IPS-20b (cell line): ENCODE measurements at regions not wholly inside any gene's neighbourhood (a gene's known extent, or its start where the extent isn't known, plus 50 kb on each side); places are given as distances from the start of the nearest gene placed in this dataset.

Experiments used
- H3K27ac ChIP-seq: one replicate; pipeline ENCODE4 v1.5.1; 2013; ENCODE audit warnings: low read length
- H3K27me3 ChIP-seq: 2 replicates; pipeline ENCODE4 v1.6.1; 2013; ENCODE audit warnings: mild to moderate bottlenecking, low read length, inconsistent platforms; ENCODE audit not compliant: insufficient read depth
- H3K36me3 ChIP-seq: 2 replicates; pipeline ENCODE4 v1.6.1; 2013; ENCODE audit warnings: low read depth, mild to moderate bottlenecking, inconsistent platforms, low read length, moderate library complexity; ENCODE audit not compliant: insufficient read depth
- H3K4me1 ChIP-seq: 2 replicates; pipeline ENCODE4 v1.6.1; 2013; ENCODE audit warnings: mild to moderate bottlenecking, control low read depth, inconsistent platforms, low read length, moderate library complexity; ENCODE audit not compliant: insufficient read depth
- H3K4me3 ChIP-seq: 2 replicates; pipeline ENCODE4 v1.5.1; 2013; ENCODE audit warnings: mild to moderate bottlenecking, low read length, inconsistent platforms
- H3K9ac ChIP-seq: 2 replicates; pipeline ENCODE4 v1.6.1; 2013; ENCODE audit warnings: low read depth, mild to moderate bottlenecking, inconsistent platforms, low read length, moderate library complexity
- H3K9me3 ChIP-seq: 2 replicates; pipeline ENCODE4 v1.6.1; 2013; ENCODE audit warnings: mild to moderate bottlenecking, low read depth, low read length, inconsistent platforms; ENCODE audit not compliant: insufficient read depth

GRCh38 chr6:147648916-147649315 is 140.4 kb downstream of the SAMD5 start:
- no peak overlapping the region for H3K4me3 ChIP-seq
- no peak overlapping the region for H3K27ac ChIP-seq
- H3K9me3 ChIP-seq: no peaks in the 10 kb centered on the region
- no peaks in the 10 kb centered on the region for H3K36me3 ChIP-seq
- H3K4me1 ChIP-seq: no peaks in the 10 kb centered on the region
- H3K9ac ChIP-seq: no peak overlapping the region
- H3K27me3 ChIP-seq: no peaks in the 10 kb centered on the region

GRCh38 chr6:147651249-147652063 is 143.0 kb downstream of the SAMD5 start:
- no peak overlapping the region for H3K27ac ChIP-seq
- H3K27me3 ChIP-seq: no peaks in the 10 kb centered on the region
- H3K4me1 ChIP-seq: no peaks in the 10 kb centered on the region
- no peak overlapping the region for H3K9ac ChIP-seq
- H3K36me3 ChIP-seq: no peaks in the 10 kb centered on the region
- no peak overlapping the region for H3K4me3 ChIP-seq
- H3K9me3 ChIP-seq: no peaks in the 10 kb centered on the region

GRCh38 chr6:147653631-147654030 is 145.1 kb downstream of the SAMD5 start:
- Histone ChIP-seq H3K27ac (no peak overlapping the region), H3K4me1 (no peaks in the 10 kb centered on the region), H3K9me3 (no peaks in the 10 kb centered on the region), H3K36me3 (no peaks in the 10 kb centered on the region), H3K9ac (no peak overlapping the region), H3K4me3 (no peak overlapping the region), H3K27me3 (no peaks in the 10 kb centered on the region)

GRCh38 chr6:147654103-147654845 is 145.8 kb downstream of the SAMD5 start:
- H3K36me3 ChIP-seq: no peaks in the 10 kb centered on the region
- H3K4me3 ChIP-seq: no peak overlapping the region
- H3K27me3 ChIP-seq: no peaks in the 10 kb centered on the region
- H3K4me1 ChIP-seq: no peaks in the 10 kb centered on the region
- H3K9me3 ChIP-seq: no peaks in the 10 kb centered on the region
- no peak overlapping the region for H3K9ac ChIP-seq
- H3K27ac ChIP-seq: no peak overlapping the region

GRCh38 chr6:147660334-147661311 is 152.1 kb downstream of the SAMD5 start:
- H3K4me3 ChIP-seq: no peak overlapping the region
- H3K27me3 ChIP-seq: no peaks in the 10 kb centered on the region
- no peaks in the 10 kb centered on the region for H3K36me3 ChIP-seq
- no peak overlapping the region for H3K27ac ChIP-seq
- no peaks in the 10 kb centered on the region for H3K4me1 ChIP-seq
- no peak overlapping the region for H3K9ac ChIP-seq
- no peaks in the 10 kb centered on the region for H3K9me3 ChIP-seq

- no peak overlapping the region for H3K4me3 ChIP-seq
- no peaks in the 10 kb centered on the region for H3K9me3 ChIP-seq
Observed at GRCh38 chr6:147662646-147663045, 154.2 kb downstream of the SAMD5 start.

GRCh38 chr6:147664092-147664491 is 155.6 kb downstream of the SAMD5 start:
- Histone ChIP-seq H3K4me1 (no peaks in the 10 kb centered on the region), H3K4me3 (no peak overlapping the region), H3K27ac (no peak overlapping the region), H3K9ac (no peak overlapping the region), H3K27me3 (no peaks in the 10 kb centered on the region), H3K9me3 (no peaks in the 10 kb centered on the region), H3K36me3 (no peaks in the 10 kb centered on the region)

More at GRCh38 chr6:147662646-147663045, 154.2 kb downstream of the SAMD5 start:
- Histone ChIP-seq H3K4me1 (no peaks in the 10 kb centered on the region), H3K27ac (no peak overlapping the region), H3K36me3 (no peaks in the 10 kb centered on the region), H3K9ac (no peak overlapping the region), H3K27me3 (no peaks in the 10 kb centered on the region)

GRCh38 chr6:147666255-147666654 is 157.8 kb downstream of the SAMD5 start:
- Histone ChIP-seq H3K27me3 (no peaks in the 10 kb centered on the region), H3K4me3 (no peak overlapping the region), H3K36me3 (no peaks in the 10 kb centered on the region), H3K27ac (no peak overlapping the region), H3K9me3 (peaks cover 8% of the 10 kb centered on the region), H3K4me1 (no peaks in the 10 kb centered on the region), H3K9ac (no peak overlapping the region)

GRCh38 chr6:147667082-147667481 is 158.6 kb downstream of the SAMD5 start:
- no peak overlapping the region for H3K9ac ChIP-seq
- no peak overlapping the region for H3K27ac ChIP-seq
- no peaks in the 10 kb centered on the region for H3K4me1 ChIP-seq
- H3K9me3 ChIP-seq: peaks cover 8% of the 10 kb centered on the region
- no peaks in the 10 kb centered on the region for H3K36me3 ChIP-seq
- no peaks in the 10 kb centered on the region for H3K27me3 ChIP-seq
- H3K4me3 ChIP-seq: no peak overlapping the region

GRCh38 chr6:147674099-147674498 is 165.6 kb downstream of the SAMD5 start:
- Histone ChIP-seq H3K4me1 (peaks cover 14% of the 10 kb centered on the region; the same call in 1 of the 2 replicates), H3K9ac (no peak overlapping the region), H3K9me3 (peaks cover 8% of the 10 kb centered on the region), H3K27me3 (no peaks in the 10 kb centered on the region), H3K27ac (no peak overlapping the region), H3K4me3 (no peak overlapping the region), H3K36me3 (no peaks in the 10 kb centered on the region)

GRCh38 chr6:147674794-147675193 is 166.3 kb downstream of the SAMD5 start:
- H3K9me3 ChIP-seq: peaks cover 7% of the 10 kb centered on the region
- H3K27ac ChIP-seq: no peak overlapping the region
- peaks cover 14% of the 10 kb centered on the region; the same call in 1 of the 2 replicates for H3K4me1 ChIP-seq
- H3K36me3 ChIP-seq: no peaks in the 10 kb centered on the region
- H3K4me3 ChIP-seq: no peak overlapping the region
- H3K9ac ChIP-seq: no peak overlapping the region
- no peaks in the 10 kb centered on the region for H3K27me3 ChIP-seq
